ENCODE measurements at regions not wholly inside any gene's neighbourhood (a gene's known extent, or its start where the extent isn't known, plus 50 kb on each side); places are given as distances from the start of the nearest gene placed in this dataset.

DNA sequence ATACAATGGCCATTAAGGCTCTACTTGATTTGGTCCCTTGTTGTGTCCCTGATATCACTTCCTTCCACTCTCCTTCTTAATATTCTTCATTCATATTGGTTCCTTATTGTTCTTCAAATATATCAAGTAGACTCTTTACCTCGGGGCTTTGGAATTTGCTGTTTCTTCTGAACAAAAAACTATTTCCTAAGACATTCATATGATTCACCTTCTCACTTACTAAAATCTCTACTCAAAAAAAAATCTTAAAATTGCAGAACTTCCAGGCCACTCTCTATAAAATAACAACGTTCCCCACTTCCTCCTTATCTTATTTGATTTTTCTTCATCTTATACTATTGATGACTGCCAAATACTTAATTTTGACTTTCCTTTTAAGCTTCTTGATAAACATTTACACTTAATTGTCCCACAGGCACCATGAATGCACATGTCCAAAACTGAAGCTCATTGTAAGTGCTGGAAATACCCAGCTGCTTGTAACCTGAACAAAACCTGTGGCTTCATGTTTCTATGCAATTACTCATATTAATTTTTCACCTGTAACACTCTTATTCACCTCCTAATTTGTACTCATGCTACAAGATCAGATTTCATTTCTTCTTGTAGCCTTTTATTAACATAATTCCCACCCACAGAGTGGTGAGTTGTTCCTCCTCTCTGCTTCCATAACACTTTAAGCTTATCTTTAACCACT, 58.4 kb upstream of the NUDT12 start:
- TF ChIP-seq, protein P1, sequence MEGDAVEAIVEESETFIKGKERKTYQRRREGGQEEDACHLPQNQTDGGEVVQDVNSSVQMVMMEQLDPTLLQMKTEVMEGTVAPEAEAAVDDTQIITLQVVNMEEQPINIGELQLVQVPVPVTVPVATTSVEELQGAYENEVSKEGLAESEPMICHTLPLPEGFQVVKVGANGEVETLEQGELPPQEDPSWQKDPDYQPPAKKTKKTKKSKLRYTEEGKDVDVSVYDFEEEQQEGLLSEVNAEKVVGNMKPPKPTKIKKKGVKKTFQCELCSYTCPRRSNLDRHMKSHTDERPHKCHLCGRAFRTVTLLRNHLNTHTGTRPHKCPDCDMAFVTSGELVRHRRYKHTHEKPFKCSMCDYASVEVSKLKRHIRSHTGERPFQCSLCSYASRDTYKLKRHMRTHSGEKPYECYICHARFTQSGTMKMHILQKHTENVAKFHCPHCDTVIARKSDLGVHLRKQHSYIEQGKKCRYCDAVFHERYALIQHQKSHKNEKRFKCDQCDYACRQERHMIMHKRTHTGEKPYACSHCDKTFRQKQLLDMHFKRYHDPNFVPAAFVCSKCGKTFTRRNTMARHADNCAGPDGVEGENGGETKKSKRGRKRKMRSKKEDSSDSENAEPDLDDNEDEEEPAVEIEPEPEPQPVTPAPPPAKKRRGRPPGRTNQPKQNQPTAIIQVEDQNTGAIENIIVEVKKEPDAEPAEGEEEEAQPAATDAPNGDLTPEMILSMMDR (IDR thresholded peaks at IDR 0.05) = no peak
- TF ChIP-seq POLR2A (IDR thresholded peaks at IDR 0.05) = no peak
